ENCODE measurements at regions not wholly inside any gene's neighbourhood (a gene's known extent, or its start where the extent isn't known, plus 50 kb on each side); places are given as distances from the start of the nearest gene placed in this dataset.

GRCh38 chr13:37192956-37193355, 87.5 kb upstream of the CSNK1A1L start:
- TF ChIP-seq POLR2A (IDR thresholded peaks at IDR 0.05; ENCODE audit: low read length) (no peak), GATA1 (IDR thresholded peaks at IDR 0.05; ENCODE audit: low read depth, low read length) (no peak)
